ENCODE measurements at regions not wholly inside any gene's neighbourhood (a gene's known extent, or its start where the extent isn't known, plus 50 kb on each side); places are given as distances from the start of the nearest gene placed in this dataset.

- H3K4me3 ChIP-seq (ENCODE audit: low read length in 3 of 3): no peak overlapping the region
- intact Hi-C loops (cut with DNase I): no loop called here
- no peaks in the 10 kb centered on the region for H3K36me3 ChIP-seq (ENCODE audit: control insufficient read depth in 2 of 3, insufficient read depth in 3 of 3, low read length in 3 of 3)
- no peak for TF ChIP-seq CTCF (IDR thresholded peaks at IDR 0.05; ENCODE audit: borderline replicate concordance, extremely low read depth, insufficient read depth)
- DNase-seq: no peak
- no peaks in the 10 kb centered on the region for H3K4me1 ChIP-seq (ENCODE audit: control insufficient read depth in 2 of 3, insufficient read depth in 2 of 3, low read depth in 1 of 3, low read length in 3 of 3)
- no peak overlapping the region for H3K9ac ChIP-seq (ENCODE audit: low read length in 3 of 3)
- no peak for FAIRE-seq
- no peaks in the 10 kb centered on the region for H3K27me3 ChIP-seq (ENCODE audit: control insufficient read depth, insufficient read depth, low read length)
- no peak overlapping the region for H3K27ac ChIP-seq (ENCODE audit: low read depth in 2 of 2, low read length in 2 of 2)
- no peaks in the 10 kb centered on the region for H3K9me3 ChIP-seq (ENCODE audit: control insufficient read depth in 2 of 3, insufficient read depth in 1 of 3, low read length in 3 of 3)
These were observed 96.2 kb downstream of the NPTX2 start for GRCh38 chr7:98713165-98713810.

GRCh38 chr7:98719396-98719795 lies 102.3 kb downstream of the NPTX2 start:
- H3K36me3 ChIP-seq (ENCODE audit: control insufficient read depth in 2 of 3, insufficient read depth in 3 of 3, low read length in 3 of 3): no peaks in the 10 kb centered on the region
- intact Hi-C loops (cut with DNase I): no loop called here
- no peak for TF ChIP-seq CTCF (IDR thresholded peaks at IDR 0.05; ENCODE audit: borderline replicate concordance, extremely low read depth, insufficient read depth)
- no peaks in the 10 kb centered on the region for H3K27me3 ChIP-seq (ENCODE audit: control insufficient read depth, insufficient read depth, low read length)
- no peak overlapping the region for H3K27ac ChIP-seq (ENCODE audit: low read depth in 2 of 2, low read length in 2 of 2)
- H3K4me3 ChIP-seq (ENCODE audit: low read length in 3 of 3): no peak overlapping the region
- no peaks in the 10 kb centered on the region for H3K9me3 ChIP-seq (ENCODE audit: control insufficient read depth in 2 of 3, insufficient read depth in 1 of 3, low read length in 3 of 3)
- no peak for DNase-seq
- no peaks in the 10 kb centered on the region for H3K4me1 ChIP-seq (ENCODE audit: control insufficient read depth in 2 of 3, insufficient read depth in 2 of 3, low read depth in 1 of 3, low read length in 3 of 3)
- no peak overlapping the region for H3K9ac ChIP-seq (ENCODE audit: low read length in 3 of 3)
- no peak for FAIRE-seq

- Histone ChIP-seq H3K27me3 (ENCODE audit: control insufficient read depth, insufficient read depth, low read length) (no peaks in the 10 kb centered on the region), H3K4me3 (ENCODE audit: low read length in 3 of 3) (no peak overlapping the region), H3K27ac (ENCODE audit: low read depth in 2 of 2, low read length in 2 of 2) (no peak overlapping the region), H3K36me3 (ENCODE audit: control insufficient read depth in 2 of 3, insufficient read depth in 3 of 3, low read length in 3 of 3) (no peaks in the 10 kb centered on the region), H3K9ac (ENCODE audit: low read length in 3 of 3) (no peak overlapping the region), H3K9me3 (ENCODE audit: control insufficient read depth in 2 of 3, insufficient read depth in 1 of 3, low read length in 3 of 3) (no peaks in the 10 kb centered on the region), H3K4me1 (ENCODE audit: control insufficient read depth in 2 of 3, insufficient read depth in 2 of 3, low read depth in 1 of 3, low read length in 3 of 3) (no peaks in the 10 kb centered on the region)
- DNase-seq: no peak
- no peak for FAIRE-seq
- intact Hi-C loops (cut with DNase I): no loop called here
- no peak for TF ChIP-seq CTCF (IDR thresholded peaks at IDR 0.05; ENCODE audit: borderline replicate concordance, extremely low read depth, insufficient read depth)
These were observed 105.3 kb downstream of the NPTX2 start for GRCh38 chr7:98722402-98722801.

GRCh38 chr7:98724591-98724990 lies 107.5 kb downstream of the NPTX2 start:
- H3K4me3 ChIP-seq (ENCODE audit: low read length in 3 of 3): no peak overlapping the region
- H3K27me3 ChIP-seq (ENCODE audit: control insufficient read depth, insufficient read depth, low read length): no peaks in the 10 kb centered on the region
- no peaks in the 10 kb centered on the region for H3K9me3 ChIP-seq (ENCODE audit: control insufficient read depth in 2 of 3, insufficient read depth in 1 of 3, low read length in 3 of 3)
- no peak overlapping the region for H3K27ac ChIP-seq (ENCODE audit: low read depth in 2 of 2, low read length in 2 of 2)
- DNase-seq: no peak
- TF ChIP-seq CTCF (IDR thresholded peaks at IDR 0.05; ENCODE audit: borderline replicate concordance, extremely low read depth, insufficient read depth): no peak
- FAIRE-seq: no peak
- H3K36me3 ChIP-seq (ENCODE audit: control insufficient read depth in 2 of 3, insufficient read depth in 3 of 3, low read length in 3 of 3): no peaks in the 10 kb centered on the region
- no peak overlapping the region for H3K9ac ChIP-seq (ENCODE audit: low read length in 3 of 3)
- intact Hi-C loops (cut with DNase I): no loop called here
- H3K4me1 ChIP-seq (ENCODE audit: control insufficient read depth in 2 of 3, insufficient read depth in 2 of 3, low read depth in 1 of 3, low read length in 3 of 3): no peaks in the 10 kb centered on the region

Measured in kidney (tissue), 13 donors.